ENCODE measurements at regions not wholly inside any gene's neighbourhood (a gene's known extent, or its start where the extent isn't known, plus 50 kb on each side); places are given as distances from the start of the nearest gene placed in this dataset.

DNA sequence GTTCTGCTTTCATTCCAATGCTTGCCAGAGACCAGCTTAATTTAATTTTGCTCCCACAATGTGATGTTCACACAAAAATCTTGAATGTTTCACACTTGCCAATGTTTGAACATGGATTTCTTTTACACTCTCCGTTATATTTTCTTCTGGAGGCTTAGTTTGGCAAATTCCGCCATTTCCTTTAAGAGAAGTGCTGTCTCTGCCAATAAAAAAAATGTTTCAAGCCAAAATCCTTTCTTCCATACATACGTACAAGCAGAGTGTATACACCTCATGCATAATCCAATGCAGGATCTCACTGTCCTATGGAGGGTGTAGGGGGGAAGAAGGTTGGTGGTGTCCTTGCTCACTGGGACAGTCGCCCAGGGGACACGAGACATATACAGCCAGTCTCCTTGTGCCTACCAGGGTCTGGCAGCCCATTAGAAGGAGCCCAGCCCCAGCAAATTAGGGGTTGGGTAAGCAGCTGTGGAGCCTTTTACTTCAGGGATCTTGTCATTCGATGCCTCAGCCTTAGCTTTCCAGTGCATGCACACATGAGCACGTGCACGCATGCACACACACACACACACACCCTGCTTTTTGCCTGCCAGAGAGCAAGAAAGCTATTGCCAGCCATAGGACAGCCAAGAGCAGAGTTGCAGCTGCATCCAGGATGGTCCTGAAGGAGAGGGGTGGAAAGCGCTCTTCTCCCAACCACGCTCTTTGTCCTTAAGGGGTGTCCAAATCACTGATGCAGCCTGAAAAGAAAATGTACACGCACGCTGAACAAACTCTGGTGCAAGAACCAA, 208.3 kb downstream of the FOXO1 start:
- TF ChIP-seq, protein P1, sequence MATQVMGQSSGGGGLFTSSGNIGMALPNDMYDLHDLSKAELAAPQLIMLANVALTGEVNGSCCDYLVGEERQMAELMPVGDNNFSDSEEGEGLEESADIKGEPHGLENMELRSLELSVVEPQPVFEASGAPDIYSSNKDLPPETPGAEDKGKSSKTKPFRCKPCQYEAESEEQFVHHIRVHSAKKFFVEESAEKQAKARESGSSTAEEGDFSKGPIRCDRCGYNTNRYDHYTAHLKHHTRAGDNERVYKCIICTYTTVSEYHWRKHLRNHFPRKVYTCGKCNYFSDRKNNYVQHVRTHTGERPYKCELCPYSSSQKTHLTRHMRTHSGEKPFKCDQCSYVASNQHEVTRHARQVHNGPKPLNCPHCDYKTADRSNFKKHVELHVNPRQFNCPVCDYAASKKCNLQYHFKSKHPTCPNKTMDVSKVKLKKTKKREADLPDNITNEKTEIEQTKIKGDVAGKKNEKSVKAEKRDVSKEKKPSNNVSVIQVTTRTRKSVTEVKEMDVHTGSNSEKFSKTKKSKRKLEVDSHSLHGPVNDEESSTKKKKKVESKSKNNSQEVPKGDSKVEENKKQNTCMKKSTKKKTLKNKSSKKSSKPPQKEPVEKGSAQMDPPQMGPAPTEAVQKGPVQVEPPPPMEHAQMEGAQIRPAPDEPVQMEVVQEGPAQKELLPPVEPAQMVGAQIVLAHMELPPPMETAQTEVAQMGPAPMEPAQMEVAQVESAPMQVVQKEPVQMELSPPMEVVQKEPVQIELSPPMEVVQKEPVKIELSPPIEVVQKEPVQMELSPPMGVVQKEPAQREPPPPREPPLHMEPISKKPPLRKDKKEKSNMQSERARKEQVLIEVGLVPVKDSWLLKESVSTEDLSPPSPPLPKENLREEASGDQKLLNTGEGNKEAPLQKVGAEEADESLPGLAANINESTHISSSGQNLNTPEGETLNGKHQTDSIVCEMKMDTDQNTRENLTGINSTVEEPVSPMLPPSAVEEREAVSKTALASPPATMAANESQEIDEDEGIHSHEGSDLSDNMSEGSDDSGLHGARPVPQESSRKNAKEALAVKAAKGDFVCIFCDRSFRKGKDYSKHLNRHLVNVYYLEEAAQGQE (IDR thresholded peaks at IDR 0.05; ENCODE audit: insufficient read depth in 1 of 2, low read depth in 2 of 2, low read length in 2 of 2) = no peak
- no peak for TF ChIP-seq POLR2AphosphoS5 (IDR thresholded peaks at IDR 0.05; ENCODE audit: low read depth, low read length)

All from PFSK-1 (cell line).